ENCODE measurements at regions not wholly inside any gene's neighbourhood (a gene's known extent, or its start where the extent isn't known, plus 50 kb on each side); places are given as distances from the start of the nearest gene placed in this dataset.

DNA sequence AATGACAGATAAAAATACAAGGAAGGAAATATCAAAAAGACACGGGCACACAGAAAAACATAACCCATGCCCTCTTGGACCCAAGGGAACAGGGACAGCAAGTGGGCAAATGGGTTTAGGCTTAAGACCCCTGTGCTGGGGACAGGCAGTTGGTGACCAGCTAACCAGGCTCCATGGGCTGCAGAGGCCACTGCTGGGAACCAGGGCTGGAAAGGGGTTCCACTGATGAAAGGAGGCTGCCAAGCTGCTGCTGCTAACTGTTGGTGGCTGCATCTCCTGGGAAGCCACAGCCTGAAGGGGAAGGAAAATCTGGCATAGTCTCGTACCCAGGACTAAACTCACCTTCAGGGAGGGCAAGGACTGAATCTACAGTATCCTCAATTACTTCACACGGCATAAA lies 579.2 kb upstream of the MGMT start:
- Histone ChIP-seq H3F3A (ENCODE audit: insufficient read depth, low read length, poor library complexity, severe bottlenecking) (no peaks in the 10 kb centered on the region), H4K20me1 (ENCODE audit: insufficient read depth) (no peaks in the 10 kb centered on the region), H3K9ac (ENCODE audit: low read length) (no peak overlapping the region), H3K9me3 (ENCODE audit: low read length) (no peaks in the 10 kb centered on the region), H2AFZ (ENCODE audit: low read depth, low read length) (no peak overlapping the region), H3K36me3 (ENCODE audit: insufficient read depth, low read length) (no peaks in the 10 kb centered on the region), H3K4me2 (ENCODE audit: low read length) (no peak overlapping the region), H3K9me2 (ENCODE audit: insufficient read depth, low read length) (no peaks in the 10 kb centered on the region), H3K79me2 (replicated peaks; ENCODE audit: insufficient read depth, low read length) (no peaks in the 10 kb centered on the region), H3K27me3 (ENCODE audit: insufficient read depth, low read depth, low read length) (no peaks in the 10 kb centered on the region), H3K27ac (ENCODE audit: low read length) (no peak overlapping the region), H3K4me3 (ENCODE audit: low read length) (no peak overlapping the region)
- no peak for TF ChIP-seq REST (IDR thresholded peaks at IDR 0.05; ENCODE audit: borderline replicate concordance)
- TF ChIP-seq MXI1 (conservative IDR thresholded peaks at IDR 0.05; ENCODE audit: poor library complexity, severe bottlenecking): no peak
- TF ChIP-seq SMC3 (conservative IDR thresholded peaks at IDR 0.05; ENCODE audit: poor library complexity): no peak
- no peak for TF ChIP-seq TAF1 (IDR thresholded peaks at IDR 0.05; ENCODE audit: low read depth)
- TF ChIP-seq RAD21 (conservative IDR thresholded peaks at IDR 0.05): no peak
- no peak for TF ChIP-seq EP300 (conservative IDR thresholded peaks at IDR 0.05; ENCODE audit: poor library complexity, severe bottlenecking)
- TF ChIP-seq, protein P1, sequence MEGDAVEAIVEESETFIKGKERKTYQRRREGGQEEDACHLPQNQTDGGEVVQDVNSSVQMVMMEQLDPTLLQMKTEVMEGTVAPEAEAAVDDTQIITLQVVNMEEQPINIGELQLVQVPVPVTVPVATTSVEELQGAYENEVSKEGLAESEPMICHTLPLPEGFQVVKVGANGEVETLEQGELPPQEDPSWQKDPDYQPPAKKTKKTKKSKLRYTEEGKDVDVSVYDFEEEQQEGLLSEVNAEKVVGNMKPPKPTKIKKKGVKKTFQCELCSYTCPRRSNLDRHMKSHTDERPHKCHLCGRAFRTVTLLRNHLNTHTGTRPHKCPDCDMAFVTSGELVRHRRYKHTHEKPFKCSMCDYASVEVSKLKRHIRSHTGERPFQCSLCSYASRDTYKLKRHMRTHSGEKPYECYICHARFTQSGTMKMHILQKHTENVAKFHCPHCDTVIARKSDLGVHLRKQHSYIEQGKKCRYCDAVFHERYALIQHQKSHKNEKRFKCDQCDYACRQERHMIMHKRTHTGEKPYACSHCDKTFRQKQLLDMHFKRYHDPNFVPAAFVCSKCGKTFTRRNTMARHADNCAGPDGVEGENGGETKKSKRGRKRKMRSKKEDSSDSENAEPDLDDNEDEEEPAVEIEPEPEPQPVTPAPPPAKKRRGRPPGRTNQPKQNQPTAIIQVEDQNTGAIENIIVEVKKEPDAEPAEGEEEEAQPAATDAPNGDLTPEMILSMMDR (IDR thresholded peaks at IDR 0.05; ENCODE audit: poor library complexity, severe bottlenecking): no peak
- no peak for TF ChIP-seq EZH2 (IDR thresholded peaks at IDR 0.05; ENCODE audit: borderline replicate concordance, insufficient read depth, low read length, poor library complexity, severe bottlenecking)
- TF ChIP-seq POLR2AphosphoS5 (IDR thresholded peaks at IDR 0.05): no peak

GRCh38 chr10:128892005-128892404 lies 575.0 kb upstream of the MGMT start:
- TF ChIP-seq POLR2AphosphoS5 (IDR thresholded peaks at IDR 0.05) (no peak), RAD21 (conservative IDR thresholded peaks at IDR 0.05) (no peak), MXI1 (conservative IDR thresholded peaks at IDR 0.05; ENCODE audit: poor library complexity, severe bottlenecking) (no peak), EP300 (conservative IDR thresholded peaks at IDR 0.05; ENCODE audit: poor library complexity, severe bottlenecking) (no peak), EZH2 (IDR thresholded peaks at IDR 0.05; ENCODE audit: borderline replicate concordance, insufficient read depth, low read length, poor library complexity, severe bottlenecking) (no peak), REST (IDR thresholded peaks at IDR 0.05; ENCODE audit: borderline replicate concordance) (no peak), TAF1 (IDR thresholded peaks at IDR 0.05; ENCODE audit: low read depth) (no peak), SMC3 (conservative IDR thresholded peaks at IDR 0.05; ENCODE audit: poor library complexity) (no peak)
- TF ChIP-seq, protein P1 (IDR thresholded peaks at IDR 0.05; ENCODE audit: poor library complexity, severe bottlenecking): no peak

More at GRCh38 chr10:128892005-128892404, 575.0 kb upstream of the MGMT start:
- H3K9me3 ChIP-seq (ENCODE audit: low read length): no peaks in the 10 kb centered on the region
- no peak overlapping the region for H3K27ac ChIP-seq (ENCODE audit: low read length)
- H4K20me1 ChIP-seq (ENCODE audit: insufficient read depth): no peaks in the 10 kb centered on the region
- no peaks in the 10 kb centered on the region for H3K36me3 ChIP-seq (ENCODE audit: insufficient read depth, low read length)
- no peak overlapping the region for H3K9ac ChIP-seq (ENCODE audit: low read length)
- no peaks in the 10 kb centered on the region for H3K27me3 ChIP-seq (ENCODE audit: insufficient read depth, low read depth, low read length)
- no peaks in the 10 kb centered on the region for H3K9me2 ChIP-seq (ENCODE audit: insufficient read depth, low read length)
- H3K79me2 ChIP-seq (replicated peaks; ENCODE audit: insufficient read depth, low read length): no peaks in the 10 kb centered on the region
- H2AFZ ChIP-seq (ENCODE audit: low read depth, low read length): no peak overlapping the region
- H3K4me2 ChIP-seq (ENCODE audit: low read length): no peak overlapping the region
- no peak overlapping the region for H3K4me3 ChIP-seq (ENCODE audit: low read length)
- no peaks in the 10 kb centered on the region for H3F3A ChIP-seq (ENCODE audit: insufficient read depth, low read length, poor library complexity, severe bottlenecking)
